GM23338 (cell line): ENCODE measurements at regions not wholly inside any gene's neighbourhood (a gene's known extent, or its start where the extent isn't known, plus 50 kb on each side); places are given as distances from the start of the nearest gene placed in this dataset.

ENCODE experiments used
- ATAC-seq: fragments of 200-7000 bp; cut with Tn5 transposase; 3 replicates; pipeline ENCODE4 v1.9.1; 2020
- DNase-seq: peaks from one replicate; pipeline ENCODE4 v3.0.0-alpha.2; 2015; ENCODE audit warnings: low spot score
- H2AFZ ChIP-seq: fragments of 200-600 bp; sonication (generic); 2 replicates; pipeline ENCODE4 v1.8.0; 2016; ENCODE audit warnings: antibody characterized with exemption, mild to moderate bottlenecking, moderate library complexity
- H3F3A ChIP-seq: fragments of 200-600 bp; sonication (generic); replicated peaks from 2 replicates; pipeline ENCODE4 v1.8.0; 2017; ENCODE audit warnings: antibody characterized with exemption, mixed run types, low read depth
- H3K27ac ChIP-seq: fragments of 200-600 bp; sonication (generic); 2 replicates; pipeline ENCODE4 v1.6.1; 2016; ENCODE audit warnings: low read depth
- H3K27me3 ChIP-seq: fragments of 200-600 bp; sonication (generic); 2 replicates; pipeline ENCODE4 v1.8.0; 2016; ENCODE audit warnings: mild to moderate bottlenecking, mixed run types, moderate library complexity; ENCODE audit not compliant: insufficient read depth
- H3K36me3 ChIP-seq: fragments of 200-600 bp; sonication (generic); 2 replicates; pipeline ENCODE4 v1.8.0; 2016; ENCODE audit warnings: mild to moderate bottlenecking; ENCODE audit not compliant: insufficient read depth
- H3K4me1 ChIP-seq: fragments of 200-600 bp; sonication (generic); 2 replicates; pipeline ENCODE4 v1.8.0; 2016; ENCODE audit warnings: mild to moderate bottlenecking, moderate library complexity; ENCODE audit not compliant: insufficient read depth
- H3K4me2 ChIP-seq: fragments of 200-600 bp; sonication (generic); 2 replicates; pipeline ENCODE4 v1.7.1; 2017; ENCODE audit warnings: mixed run types
- H3K4me3 ChIP-seq: fragments of 200-600 bp; sonication (generic); 2 replicates; pipeline ENCODE4 v1.6.1; 2016; ENCODE audit warnings: mixed run types
- H3K79me2 ChIP-seq: fragments of 200-600 bp; sonication (generic); replicated peaks from 2 replicates; pipeline ENCODE4 v1.8.0; 2017; ENCODE audit warnings: mild to moderate bottlenecking; ENCODE audit not compliant: insufficient read depth
- H3K9me2 ChIP-seq: fragments of 200-600 bp; sonication (generic); 2 replicates; pipeline ENCODE4 v1.8.0; 2017; ENCODE audit not compliant: insufficient read depth
- H4K20me1 ChIP-seq: fragments of 200-600 bp; sonication (generic); replicated peaks from 2 replicates; pipeline ENCODE4 v1.8.0; 2017; ENCODE audit warnings: mild to moderate bottlenecking; ENCODE audit not compliant: insufficient read depth
- H3K27ac Mint-ChIP-seq: 2 replicates; pipeline ENCODE4 v1.8.0; 2020; ENCODE audit warnings: inconsistent platforms, mild to moderate bottlenecking, moderate library complexity, mixed read lengths
- H3K27me3 Mint-ChIP-seq: 3 replicates; pipeline ENCODE4 v1.8.0; 2022; ENCODE audit warnings: low read depth, mild to moderate bottlenecking, moderate library complexity, mixed read lengths, inconsistent platforms; ENCODE audit not compliant: insufficient read depth, poor library complexity
- H3K36me3 Mint-ChIP-seq: 3 replicates; pipeline ENCODE4 v1.8.0; 2021; ENCODE audit warnings: low read depth, mild to moderate bottlenecking, inconsistent platforms, moderate library complexity, mixed read lengths
- H3K4me1 Mint-ChIP-seq: 3 replicates; pipeline ENCODE4 v1.8.0; 2020; ENCODE audit warnings: mild to moderate bottlenecking, inconsistent platforms, mixed read lengths
- H3K4me3 Mint-ChIP-seq: 3 replicates; pipeline ENCODE4 v1.8.0; 2021; ENCODE audit warnings: moderate library complexity, mild to moderate bottlenecking, inconsistent platforms, mixed read lengths
- H3K9me3 Mint-ChIP-seq: 3 replicates; pipeline ENCODE4 v1.8.0; 2020; ENCODE audit warnings: moderate library complexity, mild to moderate bottlenecking, inconsistent platforms, mixed read lengths
- CREB1 ChIP-seq: fragments of 250-450 bp; sonication (Bioruptor Pico); IDR thresholded peaks from 2 replicates; pipeline ENCODE4 v1.5.0; 2020; ENCODE audit warnings: low read depth, mild to moderate bottlenecking, moderate library complexity
- EZH2 ChIP-seq: fragments of 200-600 bp; sonication (generic); IDR thresholded peaks from one replicate; pipeline ENCODE4 v1.8.0; 2017; ENCODE audit warnings: antibody characterized with exemption, mild to moderate bottlenecking, low read depth; ENCODE audit not compliant: unreplicated experiment
- EZH2phosphoT487 ChIP-seq: fragments of 200-600 bp; sonication (generic); IDR thresholded peaks from one replicate; pipeline ENCODE4 v1.8.1; 2018; ENCODE audit warnings: antibody characterized with exemption; ENCODE audit not compliant: unreplicated experiment
- JUNB ChIP-seq: IDR thresholded peaks from one replicate; pipeline ENCODE4 v1.6.1; 2016; ENCODE audit warnings: antibody characterized with exemption; ENCODE audit not compliant: unreplicated experiment
- NANOG ChIP-seq: IDR thresholded peaks from 2 replicates; pipeline ENCODE4 v1.6.1; 2016; ENCODE audit warnings: antibody characterized with exemption, borderline replicate concordance
- POLR2AphosphoS5 ChIP-seq: IDR thresholded peaks from 2 replicates; pipeline ENCODE4 v1.6.1; 2016; ENCODE audit warnings: antibody characterized with exemption, low read depth
- STAT1 ChIP-seq: IDR thresholded peaks from one replicate; pipeline ENCODE4 v1.6.1; 2016; ENCODE audit warnings: antibody characterized with exemption; ENCODE audit not compliant: unreplicated experiment
- ZNF114 ChIP-seq: fragments of 250-450 bp; sonication (Bioruptor Pico); IDR thresholded peaks from 2 replicates; pipeline ENCODE4 v1.5.0; 2020; ENCODE audit warnings: mild to moderate bottlenecking, moderate library complexity
- ZNF331 ChIP-seq: fragments of 250-450 bp; sonication (Bioruptor Pico); IDR thresholded peaks from 2 replicates; pipeline ENCODE4 v1.5.0; 2020; ENCODE audit warnings: low read depth, mild to moderate bottlenecking, moderate library complexity
- TF ChIP-seq, protein P1 (sequence below), 2 experiments: fragments of 200-600 bp in 1 of 2; sonication (generic) in 1 of 2; conservative IDR thresholded peaks; 2 replicates each; pipeline versions ENCODE4 v1.5.1 to v1.6.1; 2016 to 2017; ENCODE audit warnings: antibody characterized with exemption in 2 of 2, low read depth in 2 of 2, mild to moderate bottlenecking in 2 of 2, moderate library complexity in 1 of 2
- TF ChIP-seq, protein P2 (sequence below): IDR thresholded peaks from one replicate; pipeline ENCODE4 v1.6.1; 2018; ENCODE audit warnings: antibody characterized with exemption; ENCODE audit not compliant: unreplicated experiment

GRCh38 chr13:73672492-73672891 is 461.7 kb downstream of the KLF12 start:
- TF ChIP-seq, protein P1, sequence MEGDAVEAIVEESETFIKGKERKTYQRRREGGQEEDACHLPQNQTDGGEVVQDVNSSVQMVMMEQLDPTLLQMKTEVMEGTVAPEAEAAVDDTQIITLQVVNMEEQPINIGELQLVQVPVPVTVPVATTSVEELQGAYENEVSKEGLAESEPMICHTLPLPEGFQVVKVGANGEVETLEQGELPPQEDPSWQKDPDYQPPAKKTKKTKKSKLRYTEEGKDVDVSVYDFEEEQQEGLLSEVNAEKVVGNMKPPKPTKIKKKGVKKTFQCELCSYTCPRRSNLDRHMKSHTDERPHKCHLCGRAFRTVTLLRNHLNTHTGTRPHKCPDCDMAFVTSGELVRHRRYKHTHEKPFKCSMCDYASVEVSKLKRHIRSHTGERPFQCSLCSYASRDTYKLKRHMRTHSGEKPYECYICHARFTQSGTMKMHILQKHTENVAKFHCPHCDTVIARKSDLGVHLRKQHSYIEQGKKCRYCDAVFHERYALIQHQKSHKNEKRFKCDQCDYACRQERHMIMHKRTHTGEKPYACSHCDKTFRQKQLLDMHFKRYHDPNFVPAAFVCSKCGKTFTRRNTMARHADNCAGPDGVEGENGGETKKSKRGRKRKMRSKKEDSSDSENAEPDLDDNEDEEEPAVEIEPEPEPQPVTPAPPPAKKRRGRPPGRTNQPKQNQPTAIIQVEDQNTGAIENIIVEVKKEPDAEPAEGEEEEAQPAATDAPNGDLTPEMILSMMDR (conservative IDR thresholded peaks at IDR 0.05; ENCODE audit: low read depth in 2 of 2) = no peak
- Mint-ChIP-seq H3K27ac (no peak overlapping the region), H3K9me3 (no peaks in the 10 kb centered on the region), H3K4me3 (no peak overlapping the region), H3K27me3 (no peaks in the 10 kb centered on the region), H3K4me1 (peaks cover 20% of the 10 kb centered on the region), H3K36me3 (no peaks in the 10 kb centered on the region)
- H3K4me1 ChIP-seq = peaks cover 12% of the 10 kb centered on the region; the same call in 1 of the 2 replicates
- no peaks in the 10 kb centered on the region for H3K79me2 ChIP-seq
- H3K4me2 ChIP-seq = no peak overlapping the region
- no peaks in the 10 kb centered on the region for H3K27me3 ChIP-seq
- H2AFZ ChIP-seq = no peak overlapping the region
- no peak for DNase-seq
- 0 out of 2 replicates have a peak, but pooled peaks cover 12% of the 10 kb centered on the region for H3K9me2 ChIP-seq
- no peak for ATAC-seq
- no peaks in the 10 kb centered on the region for H4K20me1 ChIP-seq
- H3K4me3 ChIP-seq = no peak overlapping the region
- H3K36me3 ChIP-seq = no peaks in the 10 kb centered on the region
- H3F3A ChIP-seq = no peaks in the 10 kb centered on the region
- no peak overlapping the region for H3K27ac ChIP-seq

DNA sequence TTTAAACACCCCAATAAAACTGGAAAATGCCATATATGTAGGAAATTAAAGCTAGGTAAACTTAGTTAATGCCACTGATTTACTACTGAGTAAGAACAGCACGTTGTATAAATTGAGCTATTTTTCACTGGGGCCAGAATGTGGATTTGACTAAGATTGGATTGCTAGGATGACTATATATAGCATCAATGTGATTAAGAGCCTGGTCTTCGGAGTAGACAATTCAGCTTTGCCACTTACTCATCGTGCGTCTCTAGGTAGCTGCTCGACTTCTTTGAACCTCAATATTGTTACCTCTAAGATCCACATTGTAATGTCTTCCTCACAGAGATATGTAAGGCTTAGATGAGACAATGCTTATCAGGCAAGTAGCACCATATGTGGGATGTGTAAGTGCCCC is 462.5 kb downstream of the KLF12 start:
- Histone ChIP-seq H4K20me1 (no peaks in the 10 kb centered on the region), H3K27ac (no peak overlapping the region), H3F3A (no peaks in the 10 kb centered on the region), H3K4me1 (peaks cover 4% of the 10 kb centered on the region; the same call in 1 of the 2 replicates), H3K79me2 (no peaks in the 10 kb centered on the region), H3K27me3 (no peaks in the 10 kb centered on the region), H3K9me2 (0 out of 2 replicates have a peak, but pooled peaks cover 12% of the 10 kb centered on the region), H3K4me2 (no peak overlapping the region), H2AFZ (no peak overlapping the region), H3K36me3 (no peaks in the 10 kb centered on the region), H3K4me3 (no peak overlapping the region)
- Mint-ChIP-seq H3K4me3 (no peak overlapping the region), H3K9me3 (no peaks in the 10 kb centered on the region), H3K27me3 (no peaks in the 10 kb centered on the region), H3K36me3 (no peaks in the 10 kb centered on the region), H3K27ac (no peak overlapping the region), H3K4me1 (peaks cover 13% of the 10 kb centered on the region)
- ATAC-seq (no peak), DNase-seq (no peak)
- TF ChIP-seq, protein P2, sequence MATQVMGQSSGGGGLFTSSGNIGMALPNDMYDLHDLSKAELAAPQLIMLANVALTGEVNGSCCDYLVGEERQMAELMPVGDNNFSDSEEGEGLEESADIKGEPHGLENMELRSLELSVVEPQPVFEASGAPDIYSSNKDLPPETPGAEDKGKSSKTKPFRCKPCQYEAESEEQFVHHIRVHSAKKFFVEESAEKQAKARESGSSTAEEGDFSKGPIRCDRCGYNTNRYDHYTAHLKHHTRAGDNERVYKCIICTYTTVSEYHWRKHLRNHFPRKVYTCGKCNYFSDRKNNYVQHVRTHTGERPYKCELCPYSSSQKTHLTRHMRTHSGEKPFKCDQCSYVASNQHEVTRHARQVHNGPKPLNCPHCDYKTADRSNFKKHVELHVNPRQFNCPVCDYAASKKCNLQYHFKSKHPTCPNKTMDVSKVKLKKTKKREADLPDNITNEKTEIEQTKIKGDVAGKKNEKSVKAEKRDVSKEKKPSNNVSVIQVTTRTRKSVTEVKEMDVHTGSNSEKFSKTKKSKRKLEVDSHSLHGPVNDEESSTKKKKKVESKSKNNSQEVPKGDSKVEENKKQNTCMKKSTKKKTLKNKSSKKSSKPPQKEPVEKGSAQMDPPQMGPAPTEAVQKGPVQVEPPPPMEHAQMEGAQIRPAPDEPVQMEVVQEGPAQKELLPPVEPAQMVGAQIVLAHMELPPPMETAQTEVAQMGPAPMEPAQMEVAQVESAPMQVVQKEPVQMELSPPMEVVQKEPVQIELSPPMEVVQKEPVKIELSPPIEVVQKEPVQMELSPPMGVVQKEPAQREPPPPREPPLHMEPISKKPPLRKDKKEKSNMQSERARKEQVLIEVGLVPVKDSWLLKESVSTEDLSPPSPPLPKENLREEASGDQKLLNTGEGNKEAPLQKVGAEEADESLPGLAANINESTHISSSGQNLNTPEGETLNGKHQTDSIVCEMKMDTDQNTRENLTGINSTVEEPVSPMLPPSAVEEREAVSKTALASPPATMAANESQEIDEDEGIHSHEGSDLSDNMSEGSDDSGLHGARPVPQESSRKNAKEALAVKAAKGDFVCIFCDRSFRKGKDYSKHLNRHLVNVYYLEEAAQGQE = no peak
- TF ChIP-seq POLR2AphosphoS5 (no peak), ZNF114 (CRISPR knock-in tag) (no peak), EZH2 (no peak), STAT1 (no peak), CREB1 (CRISPR knock-in tag) (no peak), JUNB (no peak), ZNF331 (CRISPR knock-in tag) (no peak), EZH2phosphoT487 (no peak), NANOG (no peak)
- TF ChIP-seq, protein P1 (conservative IDR thresholded peaks at IDR 0.05; ENCODE audit: low read depth in 2 of 2) = no peak
